H1 (cell line): ENCODE measurements at regions not wholly inside any gene's neighbourhood (a gene's known extent, or its start where the extent isn't known, plus 50 kb on each side); places are given as distances from the start of the nearest gene placed in this dataset.

Source experiments
- TF ChIP-seq, protein P1 (sequence below): IDR thresholded peaks from 2 replicates; pipeline ENCODE4 v1.6.1; 2012; ENCODE audit warnings: low read length, inconsistent platforms

DNA sequence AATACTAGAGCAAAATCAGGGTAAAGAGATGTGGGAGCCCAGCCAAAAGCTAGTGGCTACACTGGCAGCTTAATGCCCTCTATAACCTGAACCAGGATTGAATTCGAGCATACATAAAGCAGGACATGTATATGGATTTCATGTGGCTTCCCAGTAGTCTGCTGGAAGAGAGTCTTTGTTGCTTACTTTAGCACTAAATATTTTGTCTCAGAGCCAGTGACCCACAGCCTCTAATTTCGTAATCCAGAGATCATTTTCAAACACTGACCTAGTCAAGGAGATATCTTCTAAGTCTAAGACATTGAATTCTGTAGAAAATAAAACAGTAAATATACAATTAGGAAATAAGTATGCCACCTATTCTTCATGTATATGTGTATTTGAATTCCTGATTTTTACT, 64.2 kb upstream of the GNAI1 start (continued):
- TF ChIP-seq, protein P1, sequence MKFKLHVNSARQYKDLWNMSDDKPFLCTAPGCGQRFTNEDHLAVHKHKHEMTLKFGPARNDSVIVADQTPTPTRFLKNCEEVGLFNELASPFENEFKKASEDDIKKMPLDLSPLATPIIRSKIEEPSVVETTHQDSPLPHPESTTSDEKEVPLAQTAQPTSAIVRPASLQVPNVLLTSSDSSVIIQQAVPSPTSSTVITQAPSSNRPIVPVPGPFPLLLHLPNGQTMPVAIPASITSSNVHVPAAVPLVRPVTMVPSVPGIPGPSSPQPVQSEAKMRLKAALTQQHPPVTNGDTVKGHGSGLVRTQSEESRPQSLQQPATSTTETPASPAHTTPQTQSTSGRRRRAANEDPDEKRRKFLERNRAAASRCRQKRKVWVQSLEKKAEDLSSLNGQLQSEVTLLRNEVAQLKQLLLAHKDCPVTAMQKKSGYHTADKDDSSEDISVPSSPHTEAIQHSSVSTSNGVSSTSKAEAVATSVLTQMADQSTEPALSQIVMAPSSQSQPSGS, result no peak
